ENCODE measurements at regions not wholly inside any gene's neighbourhood (a gene's known extent, or its start where the extent isn't known, plus 50 kb on each side); places are given as distances from the start of the nearest gene placed in this dataset.

- Mint-ChIP-seq H3K27ac (no peak overlapping the region), H3K4me1 (ENCODE audit: low read depth in 2 of 2) (peaks cover 0 to 4% of the 10 kb centered on the region in 2 donors), H3K4me3 (no peak overlapping the region), H3K36me3 (ENCODE audit: insufficient read depth) (no peaks in the 10 kb centered on the region), H3K9me3 (no peaks in the 10 kb centered on the region), H3K27me3 (peaks cover 8 to 12% of the 10 kb centered on the region in 2 donors)
- no peak for ATAC-seq (replicated peaks)
- DNase-seq: no peak
Measured at GRCh38 chr4:169821402-169821801, 63.7 kb upstream of the HPF1 start.

GRCh38 chr4:169818063-169818679 is 60.4 kb upstream of the HPF1 start:
- Mint-ChIP-seq H3K27me3 (peaks cover 12 to 27% of the 10 kb centered on the region in 2 donors), H3K36me3 (ENCODE audit: insufficient read depth) (no peaks in the 10 kb centered on the region), H3K9me3 (no peaks in the 10 kb centered on the region), H3K27ac (no peak overlapping the region), H3K4me1 (ENCODE audit: low read depth in 2 of 2) (peaks cover 0 to 4% of the 10 kb centered on the region in 2 donors), H3K4me3 (no peak overlapping the region)
- DNase-seq (no peak), ATAC-seq (replicated peaks) (no peak)

GRCh38 chr4:169815606-169816005 is 57.9 kb upstream of the HPF1 start:
- Mint-ChIP-seq H3K27ac (no peak overlapping the region), H3K4me1 (ENCODE audit: low read depth in 2 of 2) (peaks cover 0 to 4% of the 10 kb centered on the region in 2 donors), H3K36me3 (ENCODE audit: insufficient read depth) (no peaks in the 10 kb centered on the region), H3K4me3 (no peak overlapping the region), H3K27me3 (peaks cover 12 to 27% of the 10 kb centered on the region in 2 donors), H3K9me3 (no peaks in the 10 kb centered on the region)
- ATAC-seq (replicated peaks): no peak
- DNase-seq: no peak

- Mint-ChIP-seq H3K27me3 (peaks cover 31 to 32% of the 10 kb centered on the region in 2 donors), H3K27ac (no peak overlapping the region), H3K4me3 (no peak overlapping the region), H3K9me3 (no peaks in the 10 kb centered on the region), H3K4me1 (ENCODE audit: low read depth in 2 of 2) (no peaks in the 10 kb centered on the region), H3K36me3 (ENCODE audit: insufficient read depth) (no peaks in the 10 kb centered on the region)
- no peak for DNase-seq
- no peak for ATAC-seq (replicated peaks)
Measured at GRCh38 chr4:169811476-169811875, 53.7 kb upstream of the HPF1 start.

GRCh38 chr4:169810325-169811323 is 52.9 kb upstream of the HPF1 start:
- H3K27ac Mint-ChIP-seq: no peak overlapping the region
- H3K36me3 Mint-ChIP-seq (ENCODE audit: insufficient read depth): no peaks in the 10 kb centered on the region
- peak; percentile 20 to 25 (median 23) for DNase-seq
- no peak overlapping the region for H3K4me3 Mint-ChIP-seq
- no peak for ATAC-seq (replicated peaks)
- H3K4me1 Mint-ChIP-seq (ENCODE audit: low read depth in 2 of 2): no peaks in the 10 kb centered on the region
- H3K9me3 Mint-ChIP-seq: no peaks in the 10 kb centered on the region
- peaks cover 23 to 27% of the 10 kb centered on the region in 2 donors for H3K27me3 Mint-ChIP-seq

GRCh38 chr4:169807934-169808509 is 50.3 kb upstream of the HPF1 start:
- Mint-ChIP-seq H3K4me1 (ENCODE audit: low read depth in 2 of 2) (no peaks in the 10 kb centered on the region), H3K27ac (peak overlapping the region in 1 of 2 donors; percentile 8), H3K9me3 (no peaks in the 10 kb centered on the region), H3K27me3 (peaks cover 32 to 42% of the 10 kb centered on the region in 2 donors), H3K36me3 (ENCODE audit: insufficient read depth) (no peaks in the 10 kb centered on the region), H3K4me3 (no peak overlapping the region)
- no peak for ATAC-seq (replicated peaks)
- DNase-seq: no peak

Data from effector memory CD8-positive, alpha-beta T cell (primary cell).